A673 (cell line): ENCODE measurements at regions not wholly inside any gene's neighbourhood (a gene's known extent, or its start where the extent isn't known, plus 50 kb on each side); places are given as distances from the start of the nearest gene placed in this dataset.

Source experiments
- BruUV-seq: library from RNA; stranded (reverse); fragments of 400-500 nt; replicated peaks from 2 replicates; lab custom pipeline; 2021; lab: Mats Ljungman, UMichigan
- CTCF ChIA-PET: fragments of 300-600 bp; sonication (Branson Sonifier 250); formaldehyde crosslinking; loops from one replicate; lab custom pipeline; 2022; ENCODE audit warnings: antibody characterized with exemption; lab: Charles Lee
- POLR2A ChIA-PET: fragments of 300-600 bp; sonication (Branson Sonifier 250); formaldehyde crosslinking; loops from one replicate; lab custom pipeline; 2022; ENCODE audit warnings: antibody characterized with exemption; ENCODE audit not compliant: low non-redundant PET; lab: Charles Lee
- DNase-seq: peaks from one replicate; pipeline ENCODE4 v3.0.0-alpha.2; 2015; ENCODE audit warnings: low spot score
- H3K27ac ChIP-seq: fragments of 200-600 bp; sonication (generic); 2 replicates; pipeline ENCODE4 v1.5.1; 2016; ENCODE audit warnings: mixed run types, low read depth, mild to moderate bottlenecking, mixed read lengths, antibody characterized with exemption, low read length; ENCODE audit not compliant: poor library complexity, severe bottlenecking
- H3K27me3 ChIP-seq: fragments of 200-600 bp; sonication (generic); replicated peaks from 2 replicates; pipeline ENCODE4 v1.6.1; 2017; ENCODE audit warnings: mixed run types, low read depth, mild to moderate bottlenecking, mixed read lengths, antibody characterized with exemption, low read length; ENCODE audit not compliant: insufficient read depth, poor library complexity
- H3K36me3 ChIP-seq: fragments of 200-600 bp; sonication (generic); 2 replicates; pipeline ENCODE4 v1.6.1; 2016; ENCODE audit warnings: mixed run types, mild to moderate bottlenecking, mixed read lengths, antibody characterized with exemption, low read length; ENCODE audit not compliant: insufficient read depth, poor library complexity, severe bottlenecking
- H3K4me1 ChIP-seq: fragments of 200-600 bp; sonication (generic); 2 replicates; pipeline ENCODE4 v1.6.1; 2017; ENCODE audit warnings: mixed run types, mild to moderate bottlenecking, mixed read lengths, antibody characterized with exemption, low read length; ENCODE audit not compliant: insufficient read depth, poor library complexity, severe bottlenecking
- H3K4me3 ChIP-seq: fragments of 200-600 bp; sonication (generic); 2 replicates; pipeline ENCODE4 v1.5.1; 2016; ENCODE audit warnings: low read depth, mixed run types, mild to moderate bottlenecking, mixed read lengths, low read length; ENCODE audit not compliant: poor library complexity, severe bottlenecking
- H3K9me3 ChIP-seq: fragments of 200-600 bp; sonication (generic); 2 replicates; pipeline ENCODE4 v1.6.1; 2016; ENCODE audit warnings: mixed run types, low read depth, mild to moderate bottlenecking, mixed read lengths, antibody characterized with exemption, low read length; ENCODE audit not compliant: poor library complexity, severe bottlenecking
- CTCF ChIP-seq: fragments of 300-800, 200-600 bp; sonication (generic); conservative IDR thresholded peaks from 2 replicates; pipeline ENCODE4 v1.5.1; 2017; ENCODE audit warnings: low read depth, mild to moderate bottlenecking, antibody characterized with exemption, low read length, moderate library complexity, mixed read lengths
- EZH2 ChIP-seq: fragments of 200-600 bp; sonication (generic); IDR thresholded peaks from 2 replicates; pipeline ENCODE4 v1.6.1; 2017; ENCODE audit warnings: borderline replicate concordance, low read depth, mild to moderate bottlenecking, mixed read lengths, antibody characterized with exemption, low read length; ENCODE audit not compliant: poor library complexity, severe bottlenecking
- intact Hi-C: fragments of 100-400 bp; cut with micrococcal nuclease; formaldehyde crosslinking; loops from one replicate; pipeline ENCODE4 v1.10.0; 2022; ENCODE audit not compliant: unreplicated experiment

GRCh38 chr2:59032499-59032898, 791.4 kb upstream of the FANCL start:
- POLR2A ChIA-PET, result no interaction called here
- intact Hi-C loops, result no loop called here

GRCh38 chr2:59029058-59029457, 787.9 kb upstream of the FANCL start:
- ChIA-PET POLR2A (no interaction called here), CTCF (no interaction called here)
- intact Hi-C loops, result loop anchor here (5.0 to 10.0 kb wide), 3 partner anchors 153 to 1526 kb away; partner anchors contain the start of gene BCL11A
- Histone ChIP-seq H3K36me3 (no peaks in the 10 kb centered on the region), H3K4me1 (no peaks in the 10 kb centered on the region), H3K4me3 (no peak overlapping the region), H3K27me3 (no peaks in the 10 kb centered on the region), H3K27ac (no peak overlapping the region), H3K9me3 (no peaks in the 10 kb centered on the region)
- no peak for DNase-seq
- TF ChIP-seq EZH2 (no peak), CTCF (no peak)
- no TSS peak for BruUV-seq

More at GRCh38 chr2:59032499-59032898, 791.4 kb upstream of the FANCL start:
- no peak overlapping the region for H3K27ac ChIP-seq
- CTCF ChIA-PET, result no interaction called here
- no peak overlapping the region for H3K4me3 ChIP-seq
- peaks cover 3% of the 10 kb centered on the region for H3K9me3 ChIP-seq
- H3K4me1 ChIP-seq, result no peaks in the 10 kb centered on the region
- no peaks in the 10 kb centered on the region for H3K27me3 ChIP-seq
- no peaks in the 10 kb centered on the region for H3K36me3 ChIP-seq
- no TSS peak for BruUV-seq
- DNase-seq, result no peak
- TF ChIP-seq CTCF, result no peak
- no peak for TF ChIP-seq EZH2

- no TSS peak for BruUV-seq
- intact Hi-C loops, result loop anchor here (5.0 to 10.0 kb wide), 3 partner anchors 155 to 1527 kb away; partner anchors contain the start of gene BCL11A
- Histone ChIP-seq H3K9me3 (no peaks in the 10 kb centered on the region), H3K4me3 (no peak overlapping the region), H3K36me3 (no peaks in the 10 kb centered on the region), H3K27me3 (no peaks in the 10 kb centered on the region), H3K4me1 (no peaks in the 10 kb centered on the region), H3K27ac (no peak overlapping the region)
- CTCF ChIA-PET, result no interaction called here
- POLR2A ChIA-PET, result no interaction called here
- TF ChIP-seq EZH2, result no peak
- TF ChIP-seq CTCF, result no peak
- DNase-seq, result no peak
Observed at GRCh38 chr2:59027320-59027719, 786.2 kb upstream of the FANCL start.
